SK-N-SH (cell line): ENCODE measurements at regions not wholly inside any gene's neighbourhood (a gene's known extent, or its start where the extent isn't known, plus 50 kb on each side); places are given as distances from the start of the nearest gene placed in this dataset.
"Not testable (repeated sequence)": the region's sequence is repeated elsewhere in the genome, so short reads cannot be mapped to it uniquely, and the experiment has no call there.

Experiments used
- FOXM1 ChIP-seq: IDR thresholded peaks from 2 replicates; pipeline ENCODE4 v1.4.0; 2012; ENCODE audit warnings: low read depth, mild to moderate bottlenecking
- GABPA ChIP-seq: IDR thresholded peaks from 2 replicates; pipeline ENCODE4 v1.4.0; 2012; ENCODE audit warnings: low read depth, mild to moderate bottlenecking
- YY1 ChIP-seq: IDR thresholded peaks from 2 replicates; pipeline ENCODE4 v1.4.0; 2012; ENCODE audit warnings: low read depth, mild to moderate bottlenecking

- not testable (repeated sequence) for TF ChIP-seq GABPA, FOXM1, YY1
These were observed 49.9 kb upstream of the MSMB start for GRCh38 chr10:46095943-46096342.
